Effector memory CD4-positive, alpha-beta T cell (primary cell): ENCODE measurements at regions not wholly inside any gene's neighbourhood (a gene's known extent, or its start where the extent isn't known, plus 50 kb on each side); places are given as distances from the start of the nearest gene placed in this dataset.

ENCODE experiments used
- DNase-seq, 3 donors: peaks; one replicate each; pipeline ENCODE4 v3.0.0-alpha.2; 2020
- H3K27ac ChIP-seq: 2 replicates; pipeline ENCODE4 v1.7.0; 2013; ENCODE audit warnings: mild to moderate bottlenecking, low read length, moderate library complexity; ENCODE audit not compliant: insufficient read depth, poor library complexity, severe bottlenecking
- H3K27me3 ChIP-seq: replicated peaks from 2 replicates; pipeline ENCODE4 v1.7.0; 2013; ENCODE audit warnings: mild to moderate bottlenecking, low read length; ENCODE audit not compliant: insufficient read depth, control insufficient read depth, poor library complexity, severe bottlenecking
- H3K36me3 ChIP-seq: 2 replicates; pipeline ENCODE4 v1.7.0; 2013; ENCODE audit warnings: mild to moderate bottlenecking, low read length, moderate library complexity; ENCODE audit not compliant: control insufficient read depth, insufficient read depth
- H3K4me1 ChIP-seq: 2 replicates; pipeline ENCODE4 v1.7.0; 2013; ENCODE audit warnings: low read length, mild to moderate bottlenecking; ENCODE audit not compliant: control insufficient read depth, insufficient read depth, poor library complexity, severe bottlenecking
- H3K4me3 ChIP-seq: 2 replicates; pipeline ENCODE4 v1.7.0; 2013; ENCODE audit warnings: low read length, low read depth, mild to moderate bottlenecking; ENCODE audit not compliant: insufficient read depth, poor library complexity, severe bottlenecking
- H3K9me3 ChIP-seq: 2 replicates; pipeline ENCODE4 v1.7.0; 2013; ENCODE audit warnings: mild to moderate bottlenecking, low read length, moderate library complexity; ENCODE audit not compliant: control insufficient read depth

DNA sequence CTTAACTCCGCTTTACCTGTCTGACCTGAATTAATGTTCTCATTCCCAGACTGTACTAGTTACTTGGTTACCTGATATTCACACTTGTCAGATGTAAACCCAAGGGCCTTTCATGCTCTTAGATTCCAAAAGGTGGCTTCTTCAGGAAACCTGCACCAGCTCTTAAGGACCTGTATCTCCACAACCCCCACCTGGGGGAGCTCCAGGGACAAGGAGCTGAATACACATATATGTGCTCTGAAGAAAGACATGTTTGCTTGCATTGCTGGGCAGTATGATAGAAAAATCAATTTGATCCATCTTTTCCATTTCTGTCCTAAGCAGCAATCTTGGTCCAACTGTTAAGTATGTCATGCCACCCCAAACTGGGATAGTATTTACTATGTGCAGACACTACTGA is 64.8 kb upstream of the POU3F2 start:
- Histone ChIP-seq H3K36me3 (no peaks in the 10 kb centered on the region), H3K27me3 (peaks cover 4% of the 10 kb centered on the region), H3K4me1 (peaks cover under 1% of the 10 kb centered on the region), H3K27ac (no peak overlapping the region), H3K9me3 (no peaks in the 10 kb centered on the region), H3K4me3 (no peak overlapping the region)
- DNase-seq, result no peak

DNA sequence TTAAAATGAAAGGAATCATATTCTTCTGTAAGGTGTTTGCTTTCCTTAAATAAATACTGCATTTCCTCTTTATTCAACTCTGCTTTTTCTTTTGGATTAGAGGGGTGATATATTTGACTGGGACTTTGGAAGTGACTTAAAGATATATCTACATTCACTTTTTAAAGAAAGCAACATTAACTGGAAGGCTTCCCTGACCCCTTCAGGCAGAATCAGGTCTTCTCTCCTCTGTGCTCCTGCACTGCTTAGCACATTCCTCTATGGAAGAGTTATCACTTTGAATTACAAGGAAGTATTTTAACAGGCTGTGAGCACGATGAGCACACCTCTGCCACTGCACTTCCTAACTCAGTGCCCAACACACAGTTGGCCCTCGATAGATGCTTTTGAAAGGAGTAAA is 59.2 kb upstream of the POU3F2 start:
- Histone ChIP-seq H3K4me3 (no peak overlapping the region), H3K9me3 (no peaks in the 10 kb centered on the region), H3K36me3 (no peaks in the 10 kb centered on the region), H3K4me1 (no peaks in the 10 kb centered on the region), H3K27ac (no peak overlapping the region), H3K27me3 (peaks cover 8% of the 10 kb centered on the region)
- no peak for DNase-seq

DNA sequence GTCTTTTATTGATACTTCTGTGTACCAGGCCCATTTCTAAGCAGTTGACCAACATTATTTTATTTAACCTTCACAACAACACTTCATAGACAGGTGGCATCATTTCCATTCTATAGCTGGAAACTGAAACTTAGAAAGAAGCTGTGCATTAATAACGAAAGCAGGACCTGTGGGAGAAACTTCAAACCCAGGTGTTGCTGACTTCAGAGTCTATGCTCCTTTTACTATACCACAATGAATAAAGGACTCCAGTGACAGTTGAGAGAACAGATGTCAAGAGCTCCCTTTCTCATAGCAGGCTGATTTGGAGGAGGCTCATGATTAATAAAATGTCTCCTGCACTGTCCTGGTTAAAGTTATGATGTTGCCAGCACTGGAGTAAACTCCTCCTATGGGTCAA is 56.6 kb upstream of the POU3F2 start:
- H3K4me3 ChIP-seq, result no peak overlapping the region

DNA sequence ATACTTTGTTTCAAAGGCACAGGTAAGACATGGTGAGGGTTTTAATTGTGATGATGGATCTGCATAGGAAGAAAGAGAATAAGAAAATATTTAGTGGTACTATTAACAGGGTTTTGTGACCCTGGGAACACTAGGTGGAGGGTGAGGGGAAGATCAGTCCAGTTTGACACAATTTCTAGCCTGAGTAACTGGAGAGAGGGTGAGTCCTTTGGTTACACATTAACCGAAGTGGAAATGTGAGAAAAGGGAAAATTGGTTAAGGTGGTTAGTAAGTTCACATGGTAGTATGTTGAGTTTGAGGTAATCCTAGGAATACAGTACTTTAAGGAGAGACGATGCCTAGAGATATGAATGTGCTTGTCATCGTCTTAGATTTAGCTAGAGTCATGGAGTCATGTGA is 54.8 kb upstream of the POU3F2 start:
- no peaks in the 10 kb centered on the region for H3K36me3 ChIP-seq
- no peaks in the 10 kb centered on the region for H3K4me1 ChIP-seq
- no peaks in the 10 kb centered on the region for H3K9me3 ChIP-seq
- no peak overlapping the region for H3K27ac ChIP-seq
- no peak for DNase-seq
- H3K27me3 ChIP-seq, result peaks cover 3% of the 10 kb centered on the region
- no peak overlapping the region for H3K4me3 ChIP-seq

More for the DNA sequence above, 56.6 kb upstream of the POU3F2 start:
- no peaks in the 10 kb centered on the region for H3K4me1 ChIP-seq
- no peak for DNase-seq
- H3K36me3 ChIP-seq, result no peaks in the 10 kb centered on the region
- no peaks in the 10 kb centered on the region for H3K9me3 ChIP-seq
- peaks cover 3% of the 10 kb centered on the region for H3K27me3 ChIP-seq
- no peak overlapping the region for H3K27ac ChIP-seq

DNA sequence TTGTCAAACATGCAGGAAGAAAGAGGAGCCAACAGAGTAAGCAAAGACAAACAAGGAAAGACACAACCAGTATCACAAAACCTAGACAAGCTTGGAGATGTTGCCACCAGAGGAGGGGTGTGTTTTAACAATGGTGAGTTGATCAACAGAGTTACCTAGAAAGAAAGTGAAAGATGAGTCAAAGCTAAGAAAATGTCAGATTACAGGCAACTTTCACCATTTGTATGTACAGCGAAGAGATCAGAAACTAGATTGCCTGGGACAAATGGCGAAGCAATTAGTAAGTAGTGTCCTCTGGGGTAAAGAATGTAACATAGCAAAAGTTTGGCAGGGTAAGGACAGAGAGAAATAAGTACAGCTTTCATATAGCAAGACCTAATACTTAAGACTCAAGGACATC is 51.6 kb upstream of the POU3F2 start:
- no peak for DNase-seq
- Histone ChIP-seq H3K4me3 (no peak overlapping the region), H3K27ac (no peak overlapping the region), H3K36me3 (no peaks in the 10 kb centered on the region), H3K4me1 (no peaks in the 10 kb centered on the region), H3K9me3 (no peaks in the 10 kb centered on the region), H3K27me3 (no peaks in the 10 kb centered on the region)

DNA sequence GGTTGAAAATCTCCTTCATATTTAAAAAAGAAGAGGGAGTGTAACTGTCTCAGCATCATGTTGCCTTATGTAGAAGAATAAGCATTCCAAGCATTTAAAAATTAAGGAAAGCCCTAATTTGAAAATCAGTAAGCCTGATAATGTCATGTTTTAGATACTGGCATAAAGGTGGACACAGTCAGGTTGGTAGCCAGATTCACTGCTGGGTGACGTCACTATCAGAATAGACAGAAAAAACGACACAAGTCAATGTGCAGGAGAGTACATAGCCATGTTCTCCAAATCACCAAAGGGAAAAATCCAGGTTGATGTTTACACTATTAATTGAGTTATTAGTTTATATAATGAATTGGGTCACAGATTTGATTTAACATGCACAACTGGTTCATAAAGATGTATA is 50.8 kb upstream of the POU3F2 start:
- no peaks in the 10 kb centered on the region for H3K36me3 ChIP-seq
- no peaks in the 10 kb centered on the region for H3K27me3 ChIP-seq
- H3K4me1 ChIP-seq, result no peaks in the 10 kb centered on the region
- H3K4me3 ChIP-seq, result no peak overlapping the region
- H3K9me3 ChIP-seq, result no peaks in the 10 kb centered on the region
- DNase-seq, result no peak
- no peak overlapping the region for H3K27ac ChIP-seq
